IPS DF 4.7 (cell line): ENCODE measurements at regions not wholly inside any gene's neighbourhood (a gene's known extent, or its start where the extent isn't known, plus 50 kb on each side); places are given as distances from the start of the nearest gene placed in this dataset.
"Not testable (repeated sequence)": the region's sequence is repeated elsewhere in the genome, so short reads cannot be mapped to it uniquely, and the experiment has no call there.

Source experiments
- DNase-seq: peaks from one replicate; pipeline ENCODE4 v3.0.0-alpha.2; 2013; ENCODE audit warnings: low spot score; ENCODE audit errors: extremely low read depth

- no peak for DNase-seq
Measured at GRCh38 chr13:76663592-76664335, 222.4 kb downstream of the KCTD12 start.

- not testable (repeated sequence) for DNase-seq
Measured at GRCh38 chr13:76659074-76659473, 227.1 kb downstream of the KCTD12 start.

- no peak for DNase-seq
Measured at GRCh38 chr13:76656500-76656899, 229.7 kb downstream of the KCTD12 start.

- DNase-seq: no peak
Measured at GRCh38 chr13:76656056-76656455, 230.1 kb downstream of the KCTD12 start.

- DNase-seq: no peak
Measured at GRCh38 chr13:76654263-76654662, 231.9 kb downstream of the KCTD12 start.

- DNase-seq: no peak
Measured at GRCh38 chr13:76651286-76651685, 234.9 kb downstream of the KCTD12 start.

- DNase-seq: no peak
Measured at GRCh38 chr13:76647550-76647949, 238.7 kb downstream of the KCTD12 start.

- no peak for DNase-seq
Measured at GRCh38 chr13:76646946-76647345, 239.3 kb downstream of the KCTD12 start.

GRCh38 chr13:76645632-76646031 lies 240.6 kb downstream of the KCTD12 start:
- DNase-seq: no peak

- DNase-seq: no peak
Measured at GRCh38 chr13:76644906-76645305, 241.3 kb downstream of the KCTD12 start.

- DNase-seq: no peak
Measured at GRCh38 chr13:76643596-76643995, 242.6 kb downstream of the KCTD12 start.

GRCh38 chr13:76641056-76641455 lies 245.1 kb downstream of the KCTD12 start:
- no peak for DNase-seq

- no peak for DNase-seq
Measured at GRCh38 chr13:76638882-76639281, 247.3 kb downstream of the KCTD12 start.

- DNase-seq: no peak
Measured at GRCh38 chr13:76638181-76638580, 248.0 kb downstream of the KCTD12 start.

GRCh38 chr13:76637641-76638141 lies 248.5 kb downstream of the KCTD12 start:
- DNase-seq: no peak

- DNase-seq: no peak
Measured at GRCh38 chr13:76636829-76637228, 249.4 kb downstream of the KCTD12 start.

- DNase-seq: no peak
Measured at GRCh38 chr13:76635232-76636230, 250.7 kb downstream of the KCTD12 start.

GRCh38 chr13:76634431-76635191 lies 251.6 kb downstream of the KCTD12 start:
- no peak for DNase-seq

- DNase-seq: no peak
Measured at GRCh38 chr13:76632401-76633044, 253.7 kb downstream of the KCTD12 start.

GRCh38 chr13:76630629-76631230 lies 255.5 kb downstream of the KCTD12 start:
- no peak for DNase-seq
